A549 (cell line): ENCODE measurements at regions not wholly inside any gene's neighbourhood (a gene's known extent, or its start where the extent isn't known, plus 50 kb on each side); places are given as distances from the start of the nearest gene placed in this dataset.

Source experiments
- ATAC-seq, 2 experiments: fragments of 200-7000 bp in 1 of 2; fragments of >200 bp in 1 of 2; cut with Nextera tagmentation in 1 of 2; cut with Tn5 transposase in 1 of 2; 3 replicates each; pipeline versions ENCODE4 v1.8.0 to v1.9.1; 2018 to 2020; ENCODE audit warnings: mild to moderate bottlenecking in 1 of 2, moderate library complexity in 1 of 2
- CTCF ChIA-PET: fragments of 300-600 bp; sonication (Branson Sonifier 250); formaldehyde crosslinking; extraction: SDS; loops from one replicate; lab custom pipeline; 2021; ENCODE audit warnings: antibody characterized with exemption, inconsistent platforms; lab: Yijun Ruan, JAX
- POLR2A ChIA-PET: fragments of 350-600 bp; formaldehyde crosslinking; extraction: SDS; loops from one replicate; lab custom pipeline; 2021; ENCODE audit warnings: antibody characterized with exemption, inconsistent platforms; lab: Yijun Ruan, JAX
- DNase-seq, 2 experiments: peaks; one replicate each; pipeline versions ENCODE4 v3.0.0 to v3.0.0-alpha.2; 2011 to 2016; ENCODE audit warnings: low read depth in 1 of 2, low spot score in 1 of 2
- FAIRE-seq: peaks from 2 replicates; lab custom pipeline; 2011; peaks lifted over from hg19 to GRCh38; lab: Jason Lieb, UNC
- H3K27ac ChIP-seq, 2 experiments: fragments of >200 bp; sonication (Bioruptor Twin); formaldehyde crosslinking; 3 replicates each; pipeline ENCODE4 v1.5.1; 2016 to 2017
- H3K4me1 ChIP-seq: fragments of >200 bp; sonication (Bioruptor Twin); formaldehyde crosslinking; 3 replicates; pipeline ENCODE4 v1.6.1; 2016
- H3K4me2 ChIP-seq: fragments of >200 bp; sonication (Bioruptor Twin); formaldehyde crosslinking; 3 replicates; pipeline ENCODE4 v1.6.1; 2016
- H3K4me3 ChIP-seq: fragments of >200 bp; sonication (Bioruptor Twin); formaldehyde crosslinking; 3 replicates; pipeline ENCODE4 v1.5.1; 2016
- H3K9me3 ChIP-seq: fragments of >200 bp; sonication (Bioruptor Twin); formaldehyde crosslinking; 3 replicates; pipeline ENCODE4 v1.6.1; 2016
- BCL3 ChIP-seq: fragments of >200 bp; sonication (Bioruptor Twin); formaldehyde crosslinking; IDR thresholded peaks from 3 replicates; pipeline ENCODE4 v1.6.1; 2016
- CEBPB ChIP-seq, 2 experiments: fragments of >200 bp in 1 of 2; sonication (Bioruptor Twin) in 1 of 2; formaldehyde crosslinking in 1 of 2; IDR thresholded peaks; 2 replicates each; pipeline ENCODE4 v1.6.1; 2012 to 2016
- CTCF ChIP-seq: fragments of >200 bp; sonication (Bioruptor Twin); formaldehyde crosslinking; IDR thresholded peaks from 3 replicates; pipeline ENCODE4 v1.5.1; 2016
- EHF ChIP-seq: fragments of 250-450 bp; sonication (Bioruptor Pico); IDR thresholded peaks from 2 replicates; pipeline ENCODE4 v1.5.0; 2020; ENCODE audit warnings: mild to moderate bottlenecking
- EHMT2 ChIP-seq: fragments of 200-600 bp; sonication (generic); IDR thresholded peaks from 2 replicates; pipeline ENCODE4 v1.6.1; 2016; ENCODE audit warnings: antibody characterized with exemption, low read depth, mild to moderate bottlenecking, moderate library complexity
- ELK1 ChIP-seq: fragments of 150-350 bp; IDR thresholded peaks from 2 replicates; pipeline ENCODE4 v1.6.1; 2014; ENCODE audit warnings: low read depth, mild to moderate bottlenecking, low read length
- EP300 ChIP-seq, 2 experiments: fragments of >200 bp; sonication (Bioruptor Twin); formaldehyde crosslinking; IDR thresholded peaks; 2 replicates in 1 of 2; 3 replicates in 1 of 2; pipeline ENCODE4 v1.6.1; 2016 to 2017
- ESRRA ChIP-seq: fragments of 150-350 bp; IDR thresholded peaks from 2 replicates; pipeline ENCODE4 v1.6.1; 2014; ENCODE audit warnings: mild to moderate bottlenecking, low read length, borderline replicate concordance
- FOSB ChIP-seq: fragments of 250-450 bp; sonication (Bioruptor Pico); IDR thresholded peaks from 2 replicates; pipeline ENCODE4 v1.5.0; 2020; ENCODE audit warnings: mild to moderate bottlenecking, moderate library complexity
- FOXS1 ChIP-seq: fragments of 250-450 bp; sonication (Bioruptor Pico); IDR thresholded peaks from 2 replicates; pipeline ENCODE4 v1.5.0; 2020; ENCODE audit warnings: mild to moderate bottlenecking, moderate library complexity
- GATA3 ChIP-seq: IDR thresholded peaks from 2 replicates; pipeline ENCODE4 v1.6.1; 2012; ENCODE audit warnings: borderline replicate concordance
- HEYL ChIP-seq: fragments of 250-450 bp; sonication (Bioruptor Pico); IDR thresholded peaks from 2 replicates; pipeline ENCODE4 v1.8.0; 2021; ENCODE audit warnings: mild to moderate bottlenecking, moderate library complexity
- HOXA7 ChIP-seq: fragments of 250-450 bp; sonication (Bioruptor Pico); IDR thresholded peaks from 2 replicates; pipeline ENCODE4 v1.5.0; 2020; ENCODE audit warnings: mild to moderate bottlenecking, moderate library complexity
- HOXB13 ChIP-seq: fragments of 250-450 bp; sonication (Bioruptor Pico); IDR thresholded peaks from 2 replicates; pipeline ENCODE4 v1.5.0; 2020; ENCODE audit warnings: low read depth, mild to moderate bottlenecking, moderate library complexity
- HOXB5 ChIP-seq: fragments of 250-450 bp; sonication (Bioruptor Pico); IDR thresholded peaks from 2 replicates; pipeline ENCODE4 v1.5.0; 2020; ENCODE audit warnings: mild to moderate bottlenecking, moderate library complexity
- KDM5A ChIP-seq: fragments of 200-600 bp; sonication (generic); IDR thresholded peaks from 2 replicates; pipeline ENCODE4 v1.6.1; 2016; ENCODE audit warnings: antibody characterized with exemption, mild to moderate bottlenecking
- MAX ChIP-seq: IDR thresholded peaks from 2 replicates; pipeline ENCODE4 v1.6.1; 2012
- NFE2L2 ChIP-seq: fragments of 150-350 bp; conservative IDR thresholded peaks from 2 replicates; pipeline ENCODE4 v1.6.1; 2014; ENCODE audit warnings: low read length
- PHF8 ChIP-seq: fragments of 200-600 bp; sonication (generic); IDR thresholded peaks from 2 replicates; pipeline ENCODE4 v1.6.1; 2016; ENCODE audit warnings: low read depth, mild to moderate bottlenecking, antibody characterized with exemption, moderate library complexity, borderline replicate concordance
- POLR2A ChIP-seq: IDR thresholded peaks from 2 replicates; pipeline ENCODE4 v1.6.1; 2012; ENCODE audit warnings: mild to moderate bottlenecking, low read length
- POLR2AphosphoS2 ChIP-seq: conservative IDR thresholded peaks from 2 replicates; pipeline ENCODE4 v1.6.1; 2012; ENCODE audit warnings: low read length, improper control_type of control experiment, inconsistent platforms
- RARB ChIP-seq: fragments of 250-450 bp; sonication (Bioruptor Pico); IDR thresholded peaks from 2 replicates; pipeline ENCODE4 v1.8.0; 2021; ENCODE audit warnings: mild to moderate bottlenecking, moderate library complexity
- RFX5 ChIP-seq: fragments of 450-650 bp; IDR thresholded peaks from 2 replicates; pipeline ENCODE4 v1.7.1; 2014; ENCODE audit warnings: antibody characterized with exemption, mild to moderate bottlenecking, moderate library complexity
- TFCP2L1 ChIP-seq: fragments of 250-450 bp; sonication (Bioruptor Pico); IDR thresholded peaks from 2 replicates; pipeline ENCODE4 v1.5.0; 2021; ENCODE audit warnings: mild to moderate bottlenecking
- USF2 ChIP-seq: fragments of 450-650 bp; IDR thresholded peaks from 2 replicates; pipeline ENCODE4 v1.6.1; 2014; ENCODE audit warnings: antibody characterized with exemption
- WGBS: methylation state at CpG from one replicate; pipeline ENCODE4 v1.1.6; 2017; ENCODE audit errors: missing lambda C conversion rate; 5-methylcytosine and 5-hydroxymethylcytosine counted together

GRCh38 chr6:140663772-140664171 is 1289.3 kb upstream of the CITED2 start:
- POLR2A ChIA-PET, result no interaction called here
- Histone ChIP-seq H3K4me3 (no peak overlapping the region), H3K4me2 (no peak overlapping the region), H3K4me1 (no peaks in the 10 kb centered on the region), H3K9me3 (no peaks in the 10 kb centered on the region), H3K27ac (no peak overlapping the region)
- TF ChIP-seq GATA3, result no peak
- no peak for TF ChIP-seq HOXB5 (CRISPR knock-in tag)
- TF ChIP-seq EHF (CRISPR knock-in tag), result no peak
- no peak for TF ChIP-seq BCL3
- TF ChIP-seq CTCF, result no peak
- no peak for TF ChIP-seq HEYL (CRISPR knock-in tag)
- no peak for TF ChIP-seq KDM5A
- TF ChIP-seq POLR2AphosphoS2, result no peak
- no peak for TF ChIP-seq EHMT2
- TF ChIP-seq POLR2A, result no peak
- TF ChIP-seq EP300 (IDR thresholded peaks at IDR 0.05), result no peak
- TF ChIP-seq HOXA7 (CRISPR knock-in tag), result no peak
- TF ChIP-seq PHF8, result no peak
- no peak for TF ChIP-seq FOSB (CRISPR knock-in tag)
- no peak for TF ChIP-seq TFCP2L1
- TF ChIP-seq CEBPB (IDR thresholded peaks at IDR 0.05), result no peak
- no peak for TF ChIP-seq ELK1
- no peak for TF ChIP-seq MAX
- TF ChIP-seq HOXB13, result no peak
- DNase-seq, result no peak
- WGBS, result 89% methylated on average over 2 of the region's 2 CpGs
- CTCF ChIA-PET, result no interaction called here
- no peak for FAIRE-seq
- ATAC-seq, result no peak

- H3K4me3 ChIP-seq, result no peak overlapping the region
- FAIRE-seq, result no peak
- 92% methylated on average over 2 of the region's 2 CpGs for WGBS
Measured at GRCh38 chr6:140663094-140663493, 1288.6 kb upstream of the CITED2 start.

More at GRCh38 chr6:140663094-140663493, 1288.6 kb upstream of the CITED2 start:
- ChIA-PET POLR2A (no interaction called here), CTCF (no interaction called here)
- Histone ChIP-seq H3K27ac (no peak overlapping the region), H3K9me3 (no peaks in the 10 kb centered on the region), H3K4me2 (no peak overlapping the region), H3K4me1 (no peaks in the 10 kb centered on the region)
- ATAC-seq (no peak), DNase-seq (no peak)
- TF ChIP-seq NFE2L2, result no peak
- no peak for TF ChIP-seq USF2
- TF ChIP-seq RARB, result no peak
- TF ChIP-seq RFX5, result no peak
- TF ChIP-seq ESRRA, result no peak
- TF ChIP-seq FOXS1 (CRISPR knock-in tag), result no peak
- TF ChIP-seq, all 56 proteins: peak for 0
